ENCODE measurements at regions not wholly inside any gene's neighbourhood (a gene's known extent, or its start where the extent isn't known, plus 50 kb on each side); places are given as distances from the start of the nearest gene placed in this dataset.

- no peak overlapping the region for H3K27ac ChIP-seq (ENCODE audit: low read depth, low read length)
- POLR2A ChIA-PET = no interaction called here
- intact Hi-C loops (cut with micrococcal nuclease) = no loop called here
- no peaks in the 10 kb centered on the region for H4K20me1 ChIP-seq (ENCODE audit: insufficient read depth)
- no peaks in the 10 kb centered on the region for H3K27me3 ChIP-seq (ENCODE audit: insufficient read depth, low read length)
- DNase-seq (ENCODE audit: low read depth, low spot score) (no peak), ATAC-seq (no peak)
- no peak overlapping the region for H2AFZ ChIP-seq (ENCODE audit: low read depth, low read length, poor library complexity, severe bottlenecking)
- CTCF ChIA-PET = no interaction called here
- no peaks in the 10 kb centered on the region for H3K36me3 ChIP-seq (ENCODE audit: control insufficient read depth in 1 of 2, insufficient read depth in 2 of 2, low read length in 2 of 2)
- TF ChIP-seq SIN3A (IDR thresholded peaks at IDR 0.05; ENCODE audit: low read depth) (no peak), RAD21 (IDR thresholded peaks at IDR 0.05; ENCODE audit: low read depth) (no peak), EGR1 (IDR thresholded peaks at IDR 0.05; ENCODE audit: low read depth) (no peak), ATF3 (IDR thresholded peaks at IDR 0.05) (no peak), ZBTB33 (IDR thresholded peaks at IDR 0.05; ENCODE audit: extremely low read depth, insufficient replicate concordance, low read length) (no peak), CTCF (IDR thresholded peaks at IDR 0.05 in 2 of 3, conservative IDR thresholded peaks at IDR 0.05 in 1 of 3; ENCODE audit: borderline replicate concordance in 1 of 3, insufficient read depth in 1 of 3, low read depth in 2 of 3, low read length in 2 of 3) (no peak), SP1 (IDR thresholded peaks at IDR 0.05; ENCODE audit: low read depth) (no peak), MAX (IDR thresholded peaks at IDR 0.05) (no peak), EZH2 (IDR thresholded peaks at IDR 0.05) (no peak), TCF7L2 (IDR thresholded peaks at IDR 0.05; ENCODE audit: borderline replicate concordance, extremely low read depth, insufficient read depth, insufficient read length) (no peak), CBX3 (IDR thresholded peaks at IDR 0.05; ENCODE audit: low read depth) (no peak), SRF (IDR thresholded peaks at IDR 0.05; ENCODE audit: low read depth) (no peak), ZNF274 (IDR thresholded peaks at IDR 0.05; ENCODE audit: low read depth, low read length) (no peak), CEBPB (IDR thresholded peaks at IDR 0.05; ENCODE audit: low read depth) (no peak), REST (IDR thresholded peaks at IDR 0.05; ENCODE audit: low read depth) (no peak), FOSL1 (IDR thresholded peaks at IDR 0.05; ENCODE audit: low read depth) (no peak)
- no peak overlapping the region for H3K9ac ChIP-seq (ENCODE audit: low read length)
- H3K9me3 ChIP-seq (ENCODE audit: control insufficient read depth in 1 of 2, insufficient read depth in 1 of 2, low read depth in 1 of 2, low read length in 2 of 2) = no peaks in the 10 kb centered on the region; a peak in 1 of 4 replicates
- no TSS peak for BruUV-seq (replicated peaks)
- RAD21 ChIA-PET (ENCODE audit: low non-redundant PET in 1 of 2, low total read pairs in 2 of 2, uncharacterized antibody in 2 of 2, unreplicated experiment in 2 of 2) = no interaction called here
- no peaks in the 10 kb centered on the region for H3K79me2 ChIP-seq (ENCODE audit: insufficient read depth, low read length)
- no peak overlapping the region for H3K4me2 ChIP-seq (ENCODE audit: low read length)
- H3K4me1 ChIP-seq (ENCODE audit: control insufficient read depth in 1 of 2, insufficient read depth in 2 of 2, low read length in 2 of 2) = no peaks in the 10 kb centered on the region
- H3K4me3 ChIP-seq (replicated peaks in 1 of 2; ENCODE audit: low read depth in 1 of 2, low read length in 2 of 2) = no peak overlapping the region
- no peaks in the 10 kb centered on the region for H3K9me2 ChIP-seq (ENCODE audit: insufficient read depth)
These were observed 126.5 kb upstream of the NBEA start for GRCh38 chr13:34815526-34815925.
